Glomerular visceral epithelial cell (primary cell): ENCODE measurements at regions not wholly inside any gene's neighbourhood (a gene's known extent, or its start where the extent isn't known, plus 50 kb on each side); places are given as distances from the start of the nearest gene placed in this dataset.

Experiments
- DNase-seq: peaks from one replicate; pipeline ENCODE4 v3.0.0-alpha.2; 2016; ENCODE audit errors: extremely low spot score

GRCh38 chr1:209455661-209456358 lies 127.7 kb upstream of the CAMK1G start:
- DNase-seq, result no peak

DNA sequence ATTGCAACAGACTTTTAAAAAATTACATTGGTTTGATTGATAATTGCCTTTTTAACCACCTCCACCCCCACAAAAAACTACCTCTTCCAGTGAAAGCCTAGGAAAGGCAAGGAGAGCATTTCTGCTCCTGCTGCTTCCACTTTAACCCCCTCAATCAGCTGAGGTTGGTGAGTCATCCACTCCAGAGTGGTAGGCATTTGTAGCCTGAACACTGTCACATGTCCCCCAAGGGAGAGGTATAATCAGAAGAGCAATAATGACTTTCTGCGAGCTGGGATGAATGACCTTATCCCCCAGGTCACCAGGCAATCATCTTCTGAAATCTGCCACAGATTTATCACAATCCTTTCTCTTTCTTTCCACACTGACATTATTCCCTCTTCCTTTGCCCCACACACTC lies 126.6 kb upstream of the CAMK1G start:
- DNase-seq, result peak; percentile 34

GRCh38 chr1:209457401-209458125 lies 126.0 kb upstream of the CAMK1G start:
- no peak for DNase-seq

- no peak for DNase-seq
Measured at GRCh38 chr1:209458921-209459320, 124.6 kb upstream of the CAMK1G start.

- no peak for DNase-seq
Measured at GRCh38 chr1:209461168-209461567, 122.3 kb upstream of the CAMK1G start.

- DNase-seq, result no peak
Measured at GRCh38 chr1:209462433-209462832, 121.1 kb upstream of the CAMK1G start.

GRCh38 chr1:209463441-209463840 lies 120.1 kb upstream of the CAMK1G start:
- no peak for DNase-seq

DNA sequence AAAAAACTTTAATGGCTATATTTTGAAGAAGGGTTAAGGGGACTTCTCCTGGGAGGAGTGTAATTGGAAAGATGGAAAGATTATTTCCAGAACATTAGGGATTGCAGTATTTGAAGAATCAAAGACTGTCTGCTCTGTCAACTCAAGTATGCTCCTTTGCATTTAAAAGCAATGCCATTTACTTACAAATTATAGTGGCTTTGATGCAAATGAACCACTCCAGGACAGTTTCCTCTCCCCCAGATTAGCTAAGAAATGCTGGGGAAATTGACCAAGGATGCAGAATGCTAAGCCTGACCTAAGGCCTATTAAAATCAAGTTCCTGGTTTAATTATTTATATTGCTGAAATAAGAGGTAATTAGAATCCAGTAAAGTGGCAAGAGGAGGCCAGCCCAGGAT lies 110.5 kb upstream of the CAMK1G start:
- no peak for DNase-seq

- DNase-seq, result no peak
Measured at GRCh38 chr1:209480345-209480744, 103.2 kb upstream of the CAMK1G start.

GRCh38 chr1:209483691-209484090 lies 99.8 kb upstream of the CAMK1G start:
- DNase-seq, result no peak

- DNase-seq, result no peak
Measured at GRCh38 chr1:209484429-209484828, 99.1 kb upstream of the CAMK1G start.

DNA sequence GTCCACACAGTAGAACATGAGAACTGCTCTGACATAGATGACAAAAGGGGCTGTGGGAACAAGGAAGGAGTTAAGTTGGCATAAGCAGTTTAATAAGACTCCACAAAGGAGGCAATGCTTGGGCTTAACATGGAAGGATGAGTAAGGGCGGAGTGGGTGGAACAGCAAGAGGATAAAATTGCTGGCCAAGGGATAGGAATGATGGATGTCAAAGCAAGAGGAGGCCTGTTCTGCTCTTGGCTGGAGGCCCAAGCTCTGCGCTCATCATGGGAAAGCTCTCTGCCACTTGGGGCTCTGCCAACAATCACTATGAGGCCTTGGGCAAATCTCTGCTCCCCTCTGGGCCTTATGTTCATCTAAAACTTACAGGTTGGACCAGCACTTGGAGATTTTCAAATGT lies 98.3 kb upstream of the CAMK1G start:
- peak; percentile 78 for DNase-seq

- DNase-seq, result no peak
Measured at GRCh38 chr1:209485751-209486150, 97.8 kb upstream of the CAMK1G start.

DNA sequence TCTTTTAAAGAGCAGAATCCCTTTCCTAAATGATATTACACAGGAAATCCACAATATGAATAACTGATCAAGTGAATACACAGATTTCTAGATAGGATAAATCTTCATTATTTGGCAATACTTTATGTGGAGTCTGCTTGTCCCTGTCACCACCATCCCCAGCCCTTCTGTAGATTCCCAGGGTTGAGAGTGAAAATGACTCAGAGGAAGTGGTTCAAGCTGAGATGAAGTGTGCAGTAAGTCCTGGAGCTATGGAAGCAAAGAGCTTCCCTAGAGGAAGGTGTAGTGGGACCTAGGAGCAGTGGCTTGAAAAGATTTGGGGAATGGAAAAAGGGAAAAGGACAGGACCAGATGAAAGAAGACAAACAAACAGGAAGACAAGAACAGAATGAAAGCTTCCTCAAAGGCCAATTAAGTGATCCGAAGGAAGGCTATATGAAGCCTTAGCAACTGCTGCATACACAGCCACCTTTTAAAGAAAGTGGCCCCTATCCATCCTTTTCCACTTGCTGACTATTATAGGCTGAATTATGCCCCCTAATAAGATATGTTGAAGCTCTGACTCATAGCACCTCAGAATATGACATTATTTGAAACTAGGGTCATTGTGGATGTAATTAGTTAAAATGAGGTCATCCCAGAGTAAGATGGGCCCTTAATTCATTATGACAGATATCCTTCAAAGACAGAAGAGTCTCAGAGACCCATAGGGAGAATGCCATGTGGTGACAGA lies 96.5 kb upstream of the CAMK1G start:
- DNase-seq, result peak; percentile 60

- DNase-seq, result peak; percentile 44
Measured at GRCh38 chr1:209490013-209490412, 93.5 kb upstream of the CAMK1G start.

DNA sequence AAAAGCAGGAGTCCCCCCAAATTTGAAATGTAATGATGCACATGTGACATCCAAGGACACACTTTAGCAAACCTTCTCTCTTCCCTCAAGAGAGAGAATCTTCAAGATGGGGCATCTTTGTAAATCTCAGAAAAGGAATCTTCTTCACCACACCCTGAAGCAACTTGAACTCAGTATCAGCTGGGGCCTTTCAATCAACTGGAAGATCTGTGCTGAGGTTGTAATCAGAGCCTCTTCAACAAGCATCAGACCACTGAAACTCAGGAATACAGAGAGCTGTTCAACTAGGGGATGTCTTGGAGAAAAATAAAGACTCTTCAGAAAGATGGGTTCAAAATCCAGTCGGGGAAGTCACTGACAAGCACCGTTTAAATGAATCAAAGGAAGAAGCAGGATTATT lies 92.5 kb upstream of the CAMK1G start:
- no peak for DNase-seq

- DNase-seq, result no peak
Measured at GRCh38 chr1:209491496-209491895, 92.0 kb upstream of the CAMK1G start.

DNA sequence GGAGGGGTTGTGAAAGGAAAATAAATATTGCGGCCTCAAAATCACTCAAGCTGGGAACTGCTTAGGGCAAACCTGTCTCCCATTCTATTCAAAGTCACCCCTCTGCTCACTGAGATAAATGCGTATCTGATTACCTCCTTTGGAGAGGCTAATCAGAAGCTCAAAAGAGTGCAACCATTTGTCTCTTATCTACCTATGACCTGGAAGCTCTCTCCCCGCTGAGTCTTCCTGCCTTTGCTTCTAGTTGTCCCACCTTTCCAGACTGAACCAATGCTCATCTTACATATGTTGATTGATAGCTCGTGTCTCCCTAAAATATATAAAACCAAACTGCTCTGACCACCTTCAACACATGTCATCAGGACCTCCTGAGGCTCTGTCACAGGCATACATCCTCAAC lies 91.6 kb upstream of the CAMK1G start:
- DNase-seq, result no peak

GRCh38 chr1:209493559-209493958 lies 90.0 kb upstream of the CAMK1G start:
- no peak for DNase-seq

GRCh38 chr1:209497729-209498128 lies 85.8 kb upstream of the CAMK1G start:
- DNase-seq, result no peak

DNA sequence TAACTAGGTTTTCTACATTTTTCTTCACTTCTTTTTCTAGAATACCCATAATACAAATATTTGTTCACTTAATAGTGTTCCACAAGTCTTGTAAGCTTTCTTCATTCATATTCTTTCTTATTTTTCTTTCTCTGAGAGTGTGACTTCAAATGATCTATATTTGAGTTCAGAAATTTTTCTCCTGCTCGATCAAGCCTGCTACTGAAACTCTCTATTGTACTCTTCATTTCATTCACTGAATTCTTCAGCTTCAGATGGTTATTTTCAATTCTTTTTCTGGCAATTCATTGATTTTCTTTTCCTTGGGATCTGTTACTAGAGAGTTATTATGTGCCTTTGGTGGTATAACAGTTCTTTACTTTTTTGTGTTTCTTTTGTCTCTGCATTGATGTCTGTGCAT lies 82.5 kb upstream of the CAMK1G start:
- DNase-seq, result no peak

- DNase-seq, result no peak
Measured at GRCh38 chr1:209503196-209503595, 80.3 kb upstream of the CAMK1G start.

GRCh38 chr1:209504571-209504970 lies 78.9 kb upstream of the CAMK1G start:
- DNase-seq, result no peak
